ENCODE measurements at regions not wholly inside any gene's neighbourhood (a gene's known extent, or its start where the extent isn't known, plus 50 kb on each side); places are given as distances from the start of the nearest gene placed in this dataset.

- Histone ChIP-seq H3K36me3 (no peaks in the 10 kb centered on the region), H3K27me3 (no peaks in the 10 kb centered on the region), H3K9ac (no peak overlapping the region), H3K4me2 (no peak overlapping the region), H2AFZ (replicated peaks) (no peak overlapping the region), H3K27ac (no peak overlapping the region), H3K4me3 (no peak overlapping the region), H3F3A (ENCODE audit: low read depth) (no peaks in the 10 kb centered on the region), H4K20me1 (ENCODE audit: low read depth) (no peaks in the 10 kb centered on the region), H3K9me3 (ENCODE audit: low read depth) (no peaks in the 10 kb centered on the region), H3K79me2 (ENCODE audit: low read depth) (no peaks in the 10 kb centered on the region), H3K4me1 (no peaks in the 10 kb centered on the region)
- no peaks in the 10 kb centered on the region for H3K9me3 Mint-ChIP-seq
- DNase-seq (ENCODE audit: low spot score) = no peak
- peaks cover 6% of the 10 kb centered on the region for H3K4me1 Mint-ChIP-seq
- TF ChIP-seq EZH2phosphoT487 (IDR thresholded peaks at IDR 0.05) (no peak), CTCF (IDR thresholded peaks at IDR 0.05) (no peak), EZH2 (IDR thresholded peaks at IDR 0.05) (no peak)
- no peak overlapping the region for H3K4me3 Mint-ChIP-seq
- H3K36me3 Mint-ChIP-seq = no peaks in the 10 kb centered on the region
- no peak overlapping the region for H3K27ac Mint-ChIP-seq
- H3K27me3 Mint-ChIP-seq (ENCODE audit: insufficient read depth, low read depth) = peaks cover 6% of the 10 kb centered on the region
Observed at GRCh38 chr18:29217124-29217915, 1040.4 kb upstream of the CDH2 start.

- Histone ChIP-seq H4K20me1 (ENCODE audit: low read depth) (no peaks in the 10 kb centered on the region), H3K27ac (no peak overlapping the region), H3K9ac (no peak overlapping the region), H3K9me3 (ENCODE audit: low read depth) (no peaks in the 10 kb centered on the region), H3K27me3 (no peaks in the 10 kb centered on the region), H3K4me2 (no peak overlapping the region), H3K4me3 (no peak overlapping the region), H3K36me3 (no peaks in the 10 kb centered on the region), H3F3A (ENCODE audit: low read depth) (no peaks in the 10 kb centered on the region), H3K4me1 (no peaks in the 10 kb centered on the region), H2AFZ (replicated peaks) (no peak overlapping the region), H3K79me2 (ENCODE audit: low read depth) (no peaks in the 10 kb centered on the region)
- Mint-ChIP-seq H3K4me1 (no peaks in the 10 kb centered on the region), H3K9me3 (no peaks in the 10 kb centered on the region), H3K27ac (no peak overlapping the region), H3K36me3 (no peaks in the 10 kb centered on the region), H3K27me3 (ENCODE audit: insufficient read depth, low read depth) (no peaks in the 10 kb centered on the region), H3K4me3 (no peak overlapping the region)
- no peak for DNase-seq (ENCODE audit: low spot score)
- TF ChIP-seq EZH2phosphoT487 (IDR thresholded peaks at IDR 0.05) (no peak), CTCF (IDR thresholded peaks at IDR 0.05) (no peak), EZH2 (IDR thresholded peaks at IDR 0.05) (no peak)
Observed at GRCh38 chr18:29198834-29199233, 1021.9 kb upstream of the CDH2 start.

- Histone ChIP-seq H3F3A (ENCODE audit: low read depth) (no peaks in the 10 kb centered on the region), H3K79me2 (ENCODE audit: low read depth) (no peaks in the 10 kb centered on the region), H3K9me3 (ENCODE audit: low read depth) (no peaks in the 10 kb centered on the region), H3K4me3 (no peak overlapping the region), H3K4me2 (no peak overlapping the region), H3K4me1 (no peaks in the 10 kb centered on the region), H3K27me3 (no peaks in the 10 kb centered on the region), H4K20me1 (ENCODE audit: low read depth) (no peaks in the 10 kb centered on the region), H3K9ac (no peak overlapping the region), H2AFZ (replicated peaks) (no peak overlapping the region), H3K36me3 (no peaks in the 10 kb centered on the region), H3K27ac (no peak overlapping the region)
- TF ChIP-seq CTCF (IDR thresholded peaks at IDR 0.05) = no peak
- TF ChIP-seq EZH2phosphoT487 (IDR thresholded peaks at IDR 0.05) = no peak
- no peak for TF ChIP-seq EZH2 (IDR thresholded peaks at IDR 0.05)
- H3K36me3 Mint-ChIP-seq = no peaks in the 10 kb centered on the region
- no peaks in the 10 kb centered on the region for H3K9me3 Mint-ChIP-seq
- no peaks in the 10 kb centered on the region for H3K4me1 Mint-ChIP-seq
- H3K27ac Mint-ChIP-seq = no peak overlapping the region
- H3K4me3 Mint-ChIP-seq = no peak overlapping the region
- H3K27me3 Mint-ChIP-seq (ENCODE audit: insufficient read depth, low read depth) = no peaks in the 10 kb centered on the region
- no peak for DNase-seq (ENCODE audit: low spot score)
Observed at GRCh38 chr18:29196307-29196706, 1019.4 kb upstream of the CDH2 start.
